ENCODE measurements at regions not wholly inside any gene's neighbourhood (a gene's known extent, or its start where the extent isn't known, plus 50 kb on each side); places are given as distances from the start of the nearest gene placed in this dataset.

- no peak overlapping the region for H2AK9ac ChIP-seq (replicated peaks; ENCODE audit: low read depth, low read length, poor library complexity)
- H4K20me1 ChIP-seq (ENCODE audit: insufficient read depth, low read length), result no peaks in the 10 kb centered on the region
- no peaks in the 10 kb centered on the region for H3K27me3 ChIP-seq (ENCODE audit: control insufficient read depth, insufficient read depth, low read length)
- BruUV-seq (replicated peaks), result no TSS peak
- no peak overlapping the region for H3K4me3 ChIP-seq (ENCODE audit: insufficient read depth, low read depth, low read length)
- CTCF ChIA-PET, result no interaction called here
- no peak for TF ChIP-seq CTCF (conservative IDR thresholded peaks at IDR 0.05; ENCODE audit: low read depth, low read length)
- TF ChIP-seq BHLHE40 (IDR thresholded peaks at IDR 0.05; ENCODE audit: low read depth, low read length), result no peak
- no peak for TF ChIP-seq CHD1 (IDR thresholded peaks at IDR 0.05; ENCODE audit: low read depth, low read length)
- TF ChIP-seq USF2 (IDR thresholded peaks at IDR 0.05; ENCODE audit: low read depth, low read length), result no peak
- no peak for TF ChIP-seq MAFK (IDR thresholded peaks at IDR 0.05; ENCODE audit: low read depth, low read length)
- no peak for TF ChIP-seq RFX5 (IDR thresholded peaks at IDR 0.05; ENCODE audit: low read depth, low read length)
- TF ChIP-seq MAZ (IDR thresholded peaks at IDR 0.05; ENCODE audit: borderline replicate concordance, low read depth, low read length), result no peak
- no peak for TF ChIP-seq SMC3 (IDR thresholded peaks at IDR 0.05; ENCODE audit: low read depth, low read length)
- no peak for TF ChIP-seq MXI1 (IDR thresholded peaks at IDR 0.05; ENCODE audit: borderline replicate concordance, low read depth, low read length)
- no peak for TF ChIP-seq CEBPB (IDR thresholded peaks at IDR 0.05; ENCODE audit: low read depth, low read length)
- no peak for TF ChIP-seq ELK1 (IDR thresholded peaks at IDR 0.05; ENCODE audit: borderline replicate concordance, low read depth, low read length)
- TF ChIP-seq POLR2A (IDR thresholded peaks at IDR 0.05; ENCODE audit: low read depth, low read length), result no peak
- in situ Hi-C loops (cut with MboI; ENCODE audit: low sequenced_read_pairs) (no loop called here), dilution Hi-C loops (cut with HindIII; ENCODE audit: low sequenced_read_pairs, unreplicated experiment) (no loop called here), intact Hi-C loops (cut with micrococcal nuclease) (no loop called here)
- no peak overlapping the region for H2BK15ac ChIP-seq (ENCODE audit: low read depth, low read length)
- no peaks in the 10 kb centered on the region for H3K36me3 ChIP-seq (ENCODE audit: control insufficient read depth, insufficient read depth, low read length)
- no peak overlapping the region for H3K4me2 ChIP-seq (ENCODE audit: low read depth, low read length)
- no peak overlapping the region for H3K23ac ChIP-seq (ENCODE audit: low read depth, low read length)
- H3K14ac ChIP-seq (replicated peaks; ENCODE audit: low read depth, low read length), result no peak overlapping the region
- H2BK5ac ChIP-seq (ENCODE audit: low read depth, low read length, poor library complexity, severe bottlenecking), result no peak overlapping the region
- ATAC-seq (ENCODE audit: low read depth) (no peak), DNase-seq (peak; percentile 0)
- H3K9me1 ChIP-seq (ENCODE audit: insufficient read depth, low read length), result no peaks in the 10 kb centered on the region
- H3K56ac ChIP-seq (ENCODE audit: extremely low read depth, insufficient read depth, low read length), result no peak overlapping the region
- no peaks in the 10 kb centered on the region for H3K4me1 ChIP-seq (ENCODE audit: control insufficient read depth, insufficient read depth, low read length)
- WGBS, 2 experiments (ENCODE audit: extremely low coverage in 2 of 2, insufficient read length in 1 of 2), result no CpG with 5 or more reads among the region's 1 CpG
- no peak overlapping the region for H4K5ac ChIP-seq (ENCODE audit: low read depth, low read length)
- H3K9ac ChIP-seq (ENCODE audit: low read depth, low read length), result no peak overlapping the region
- H2BK20ac ChIP-seq (ENCODE audit: low read depth, low read length), result no peak overlapping the region
- POLR2A ChIA-PET (ENCODE audit: unreplicated experiment), result interaction anchor here (0.6 kb wide), 1 partner anchor 1715 kb away, joined by 7 read pairs; no protein-coding TSS in a partner anchor
- peaks cover 2% of the 10 kb centered on the region; the same call in 1 of the 2 replicates for H3K9me3 ChIP-seq (ENCODE audit: control insufficient read depth, insufficient read depth, low read length)
- no peaks in the 10 kb centered on the region for H3K79me1 ChIP-seq (ENCODE audit: low read depth in 1 of 2, low read length in 2 of 2)
- no peak overlapping the region for H3K18ac ChIP-seq (ENCODE audit: low read depth, low read length)
- no peak overlapping the region for H4K8ac ChIP-seq (ENCODE audit: low read depth in 2 of 2, low read length in 2 of 2)
- H2AFZ ChIP-seq (replicated peaks; ENCODE audit: low read length, poor library complexity), result no peak overlapping the region
- no peak overlapping the region for H2AK5ac ChIP-seq (ENCODE audit: low read depth, low read length)
- H3K4ac ChIP-seq (ENCODE audit: low read depth, low read length), result no peak overlapping the region
- no peak overlapping the region for H2BK120ac ChIP-seq (ENCODE audit: low read depth, low read length)
- H4K91ac ChIP-seq (ENCODE audit: insufficient read depth, low read depth, low read length), result no peak overlapping the region
- no peak overlapping the region for H3K27ac ChIP-seq (ENCODE audit: insufficient read depth, low read length)
These were observed 1205.1 kb upstream of the CNTN5 start for GRCh38 chr11:97815667-97816066.

All from IMR-90 (cell line).